ENCODE measurements at regions not wholly inside any gene's neighbourhood (a gene's known extent, or its start where the extent isn't known, plus 50 kb on each side); places are given as distances from the start of the nearest gene placed in this dataset.

GRCh38 chr18:27430595-27430994 lies 245.5 kb upstream of the CHST9 start:
- TF ChIP-seq CTCF (IDR thresholded peaks at IDR 0.05): no peak
- no peak for TF ChIP-seq POLR2AphosphoS5 (IDR thresholded peaks at IDR 0.05)
